ENCODE measurements at regions not wholly inside any gene's neighbourhood (a gene's known extent, or its start where the extent isn't known, plus 50 kb on each side); places are given as distances from the start of the nearest gene placed in this dataset.

GRCh38 chr9:16341177-16341576 is 529.3 kb downstream of the BNC2 start:
- no peak for TF ChIP-seq CTCF (IDR thresholded peaks at IDR 0.05; ENCODE audit: borderline replicate concordance, extremely low read depth, low read length, poor library complexity, severe bottlenecking)
- no peak for TF ChIP-seq EZH2 (IDR thresholded peaks at IDR 0.05; ENCODE audit: borderline replicate concordance, low read depth, low read length, severe bottlenecking)

Data from DND-41 (cell line).